IMR-90 (cell line): ENCODE measurements at regions not wholly inside any gene's neighbourhood (a gene's known extent, or its start where the extent isn't known, plus 50 kb on each side); places are given as distances from the start of the nearest gene placed in this dataset.
A peak's percentile ranks its signal among the peaks of the same experiment; 100 is the strongest.

Source experiments
- ATAC-seq: fragments of 200-7000 bp; cut with Tn5 transposase; 2 replicates; pipeline ENCODE4 v1.9.1; 2020; ENCODE audit warnings: low read depth, mild to moderate bottlenecking, moderate library complexity
- BruUV-seq: library from RNA; stranded (reverse); fragments of 400-500 nt; replicated peaks from 2 replicates; lab custom pipeline; 2021; lab: Mats Ljungman, UMichigan
- CTCF ChIA-PET: fragments of 300-600 bp; formaldehyde crosslinking; extraction: SDS; loops from one replicate; lab custom pipeline; 2021; ENCODE audit warnings: antibody characterized with exemption; lab: Yijun Ruan, JAX
- POLR2A ChIA-PET: fragments of 300-600 bp; sonication (Branson Sonifier 250); formaldehyde crosslinking; loops from one replicate; lab custom pipeline; 2022; ENCODE audit warnings: antibody characterized with exemption; ENCODE audit not compliant: unreplicated experiment; lab: Charles Lee
- DNase-seq: peaks from one replicate; pipeline ENCODE4 v3.0.0; 2013
- H2AFZ ChIP-seq: replicated peaks from 2 replicates; pipeline ENCODE3; 2013; ENCODE audit warnings: low read length, mild to moderate bottlenecking; ENCODE audit not compliant: poor library complexity
- H2AK5ac ChIP-seq: 2 replicates; pipeline ENCODE4 v1.6.1; 2013; ENCODE audit warnings: low read depth, low read length, inconsistent platforms
- H2AK9ac ChIP-seq: replicated peaks from 2 replicates; pipeline ENCODE3; 2013; ENCODE audit warnings: mild to moderate bottlenecking, low read depth, low read length, moderate library complexity; ENCODE audit not compliant: poor library complexity
- H2BK120ac ChIP-seq: 2 replicates; pipeline ENCODE4 v1.6.1; 2013; ENCODE audit warnings: low read depth, low read length, inconsistent platforms
- H2BK15ac ChIP-seq: 3 replicates; pipeline ENCODE4 v1.6.1; 2013; ENCODE audit warnings: low read depth, low read length, inconsistent platforms
- H2BK20ac ChIP-seq: 2 replicates; pipeline ENCODE4 v1.6.1; 2013; ENCODE audit warnings: low read depth, mild to moderate bottlenecking, inconsistent platforms, low read length, moderate library complexity
- H2BK5ac ChIP-seq: 2 replicates; pipeline ENCODE4 v1.6.1; 2013; ENCODE audit warnings: mild to moderate bottlenecking, low read depth, low read length, inconsistent platforms; ENCODE audit not compliant: poor library complexity, severe bottlenecking
- H3K14ac ChIP-seq: replicated peaks from 2 replicates; pipeline ENCODE4 v1.6.1; 2013; ENCODE audit warnings: low read depth, low read length, inconsistent platforms
- H3K18ac ChIP-seq: 2 replicates; pipeline ENCODE4 v1.6.1; 2013; ENCODE audit warnings: low read depth, low read length, control low read depth
- H3K23ac ChIP-seq: 2 replicates; pipeline ENCODE4 v1.6.1; 2013; ENCODE audit warnings: low read depth, low read length, inconsistent platforms
- H3K27ac ChIP-seq: 2 replicates; pipeline ENCODE4 v1.5.1; 2013; ENCODE audit warnings: mild to moderate bottlenecking, control low read depth, low read length; ENCODE audit not compliant: insufficient read depth
- H3K27me3 ChIP-seq: 2 replicates; pipeline ENCODE4 v1.6.1; 2013; ENCODE audit warnings: low read length; ENCODE audit not compliant: control insufficient read depth, insufficient read depth
- H3K36me3 ChIP-seq: 2 replicates; pipeline ENCODE4 v1.6.1; 2013; ENCODE audit warnings: low read length, mixed read lengths; ENCODE audit not compliant: control insufficient read depth, insufficient read depth
- H3K4ac ChIP-seq: 2 replicates; pipeline ENCODE4 v1.6.1; 2013; ENCODE audit warnings: low read depth, low read length, inconsistent platforms
- H3K4me1 ChIP-seq: 2 replicates; pipeline ENCODE4 v1.6.1; 2013; ENCODE audit warnings: low read length, mixed read lengths; ENCODE audit not compliant: control insufficient read depth, insufficient read depth
- H3K4me2 ChIP-seq: 2 replicates; pipeline ENCODE4 v1.6.1; 2013; ENCODE audit warnings: low read depth, mild to moderate bottlenecking, control low read depth, low read length, moderate library complexity
- H3K4me3 ChIP-seq: 2 replicates; pipeline ENCODE4 v1.5.1; 2013; ENCODE audit warnings: low read depth, mild to moderate bottlenecking, control low read depth, low read length, moderate library complexity; ENCODE audit not compliant: insufficient read depth
- H3K56ac ChIP-seq: 2 replicates; pipeline ENCODE4 v1.6.1; 2013; ENCODE audit warnings: low read length, inconsistent platforms; ENCODE audit not compliant: insufficient read depth; ENCODE audit errors: extremely low read depth
- H3K79me1 ChIP-seq, 2 experiments: 2 replicates each; pipeline ENCODE4 v1.6.1; 2013; ENCODE audit warnings: low read length in 2 of 2, inconsistent platforms in 1 of 2, low read depth in 1 of 2
- H3K9ac ChIP-seq: 2 replicates; pipeline ENCODE4 v1.6.1; 2013; ENCODE audit warnings: low read depth, low read length, control low read depth
- H3K9me1 ChIP-seq: 2 replicates; pipeline ENCODE4 v1.6.1; 2013; ENCODE audit warnings: low read length, inconsistent platforms; ENCODE audit not compliant: insufficient read depth
- H3K9me3 ChIP-seq: 2 replicates; pipeline ENCODE4 v1.6.1; 2013; ENCODE audit warnings: low read length; ENCODE audit not compliant: control insufficient read depth, insufficient read depth
- H4K20me1 ChIP-seq: 2 replicates; pipeline ENCODE4 v1.6.1; 2013; ENCODE audit warnings: low read length, inconsistent platforms; ENCODE audit not compliant: insufficient read depth
- H4K5ac ChIP-seq: 2 replicates; pipeline ENCODE4 v1.6.1; 2013; ENCODE audit warnings: mild to moderate bottlenecking, low read depth, low read length, control low read depth
- H4K8ac ChIP-seq, 2 experiments: 2 replicates each; pipeline ENCODE4 v1.6.1; 2013; ENCODE audit warnings: low read depth in 2 of 2, low read length in 2 of 2, control low read depth in 1 of 2, inconsistent platforms in 1 of 2
- H4K91ac ChIP-seq: 2 replicates; pipeline ENCODE4 v1.6.1; 2013; ENCODE audit warnings: low read depth, low read length, inconsistent platforms; ENCODE audit not compliant: insufficient read depth
- CEBPB ChIP-seq: IDR thresholded peaks from 2 replicates; pipeline ENCODE4 v1.6.1; 2012; ENCODE audit warnings: low read depth, low read length, improper control_type of control experiment
- ELK1 ChIP-seq: fragments of 150-350 bp; IDR thresholded peaks from 2 replicates; pipeline ENCODE4 v1.6.1; 2016; ENCODE audit warnings: low read depth, mild to moderate bottlenecking, low read length, moderate library complexity, borderline replicate concordance
- MXI1 ChIP-seq: IDR thresholded peaks from 2 replicates; pipeline ENCODE4 v1.6.1; 2012; ENCODE audit warnings: low read depth, mild to moderate bottlenecking, low read length, moderate library complexity, borderline replicate concordance
- POLR2A ChIP-seq: IDR thresholded peaks from 2 replicates; pipeline ENCODE4 v1.6.1; 2012; ENCODE audit warnings: mild to moderate bottlenecking, low read depth, low read length
- RCOR1 ChIP-seq: IDR thresholded peaks from 2 replicates; pipeline ENCODE4 v1.6.1; 2012; ENCODE audit warnings: mild to moderate bottlenecking, low read length, improper control_type of control experiment; ENCODE audit not compliant: insufficient replicate concordance
- SMC3 ChIP-seq: fragments of 150-350 bp; IDR thresholded peaks from 2 replicates; pipeline ENCODE4 v1.6.1; 2016; ENCODE audit warnings: low read depth, mild to moderate bottlenecking, antibody characterized with exemption, low read length, moderate library complexity
- WGBS, 2 experiments: methylation state at CpG; one replicate each; pipeline versions ENCODE4 v1.1.5 to v1.1.7; 2013; ENCODE audit warnings: missing lambda C conversion rate in 2 of 2; ENCODE audit not compliant: insufficient read length in 1 of 2; ENCODE audit errors: extremely low coverage in 2 of 2; 5-methylcytosine and 5-hydroxymethylcytosine counted together
- dilution Hi-C: fragments of 300-500 bp; cut with HindIII; formaldehyde crosslinking; loops from one replicate; pipeline ENCODE4 v1.14.3; 2018; ENCODE audit warnings: low sequenced_read_pairs; ENCODE audit not compliant: unreplicated experiment
- in situ Hi-C: fragments of 300-500 bp; cut with MboI; formaldehyde crosslinking; loops from 3 replicates; pipeline ENCODE4 v1.14.3; 2019; ENCODE audit warnings: low sequenced_read_pairs, inconsistent platforms, mixed read lengths
- intact Hi-C: fragments of 100-400 bp; cut with micrococcal nuclease; formaldehyde crosslinking; loops from 2 replicates; pipeline ENCODE4 v1.10.0; 2022

- Histone ChIP-seq H3K4me3 (no peak overlapping the region), H3K4me2 (no peak overlapping the region), H3K27ac (peak overlapping the region; percentile 46; the same call in 1 of the 2 replicates), H4K8ac (no peak overlapping the region), H3K4me1 (no peaks in the 10 kb centered on the region; the same call in 1 of the 2 replicates), H3K9me3 (no peaks in the 10 kb centered on the region), H3K4ac (no peak overlapping the region), H3K23ac (no peak overlapping the region), H2BK5ac (no peak overlapping the region), H4K5ac (no peak overlapping the region), H3K14ac (0 out of 2 replicates have a peak overlapping the region, but pooled peaks have one; percentile 27), H4K91ac (no peak overlapping the region), H2BK120ac (no peak overlapping the region), H4K20me1 (no peaks in the 10 kb centered on the region), H3K18ac (peak overlapping the region; percentile 11), H3K79me1 (no peaks in the 10 kb centered on the region), H3K27me3 (no peaks in the 10 kb centered on the region), H2AK5ac (no peak overlapping the region), H2AK9ac (no peak overlapping the region), H2BK15ac (0 out of 3 replicates have a peak overlapping the region, but pooled peaks have one; percentile 60), H3K9me1 (no peaks in the 10 kb centered on the region), H3K36me3 (no peaks in the 10 kb centered on the region), H2AFZ (no peak overlapping the region), H2BK20ac (no peak overlapping the region), H3K9ac (no peak overlapping the region), H3K56ac (no peak overlapping the region)
- DNase-seq: peak; percentile 57
- ChIA-PET CTCF (no interaction called here), POLR2A (no interaction called here)
- intact Hi-C loops (loop anchor here (5.0 kb wide), 1 partner anchor 122 kb away; the partner anchor contains the start of gene COL3A1), in situ Hi-C loops (no loop called here), dilution Hi-C loops (no loop called here)
- no peak for ATAC-seq
- WGBS, 2 experiments: 50% methylated on average over 1 of the region's 2 CpGs; no CpG with 5 or more reads in 1 of the 2 experiments
- no peak for TF ChIP-seq POLR2A
- TF ChIP-seq ELK1: no peak
- TF ChIP-seq SMC3: no peak
- TF ChIP-seq CEBPB: no peak
- TF ChIP-seq RCOR1: no peak
- TF ChIP-seq MXI1: no peak
- no TSS peak for BruUV-seq
These were observed 123.4 kb upstream of the COL3A1 start for GRCh38 chr2:188850786-188851185.
